Upper lobe of left lung (tissue), 6 donors: ENCODE measurements at regions not wholly inside any gene's neighbourhood (a gene's known extent, or its start where the extent isn't known, plus 50 kb on each side); places are given as distances from the start of the nearest gene placed in this dataset.

Source experiments
- ATAC-seq, 2 donors: fragments of 200-7000 bp; cut with Tn5 transposase; one replicate each; pipeline ENCODE4 v1.9.1; 2022; ENCODE audit warnings: mild to moderate bottlenecking in 2 of 2, moderate library complexity in 2 of 2; ENCODE audit not compliant: low FRiP score in 2 of 2
- DNase-seq, 2 donors: peaks; one replicate each; pipeline ENCODE4 v3.0.0-alpha.2; 2019 to 2020
- H3K27ac ChIP-seq, 4 donors: fragments of 200-600 bp; sonication (generic); one replicate each; pipeline ENCODE4 v1.5.1; 2016 to 2019
- H3K27me3 ChIP-seq, 4 donors: fragments of 200-600 bp; sonication (generic); one replicate each; pipeline ENCODE4 v1.5.1; 2017 to 2019
- H3K36me3 ChIP-seq, 4 donors: fragments of 200-600 bp; sonication (generic); one replicate each; pipeline ENCODE4 v1.5.1; 2016 to 2019
- H3K4me1 ChIP-seq, 4 donors: fragments of 200-600 bp; sonication (generic); one replicate each; pipeline ENCODE4 v1.5.1; 2018 to 2019
- H3K4me3 ChIP-seq, 4 donors: fragments of 200-600 bp; sonication (generic); one replicate each; pipeline ENCODE4 v1.5.1; 2017 to 2019; ENCODE audit warnings: mild to moderate bottlenecking in 2 of 4, moderate library complexity in 1 of 4
- H3K9me3 ChIP-seq, 4 donors: fragments of 200-600 bp; sonication (generic); one replicate each; pipeline ENCODE4 v1.5.1; 2018 to 2019
- EP300 ChIP-seq, 4 donors: sonication (generic); formaldehyde crosslinking; IDR thresholded peaks; one replicate each; pipeline ENCODE4 v1.5.1; 2017; ENCODE audit warnings: antibody characterized with exemption in 4 of 4, control low read depth in 2 of 4
- POLR2A ChIP-seq, 4 donors: fragments of 450-650 bp; IDR thresholded peaks; one replicate each; pipeline ENCODE4 v1.5.1; 2016 to 2017; ENCODE audit warnings: antibody characterized with exemption in 4 of 4, mild to moderate bottlenecking in 2 of 4
- POLR2AphosphoS5 ChIP-seq, 2 donors: sonication (generic); formaldehyde crosslinking; IDR thresholded peaks; one replicate each; pipeline ENCODE4 v1.5.1; 2017; ENCODE audit warnings: antibody characterized with exemption in 2 of 2
- WGBS, 2 donors: methylation state at CpG; one replicate each; pipeline ENCODE4 v1.1.5; 2017 to 2018; 5-methylcytosine and 5-hydroxymethylcytosine counted together
- TF ChIP-seq, protein P1 (sequence below), 6 experiments: fragments of 450-650 bp in 4 of 6; fragments of 200-600 bp in 2 of 6; sonication (generic) in 2 of 6; IDR thresholded peaks; one replicate each; pipeline ENCODE4 v1.5.1; 2016 to 2019; ENCODE audit warnings: antibody characterized with exemption in 6 of 6
- donor health status: DM: no; HTN: no; CAD: no; lungs with moderate emphysema.
- donor health status: DM: no; HTN: yes; CAD: no; lungs with severe emphysema.

GRCh38 chr20:53824779-53825178 is 231.1 kb upstream of the ZNF217 start:
- Histone ChIP-seq H3K9me3 (no peaks in the 10 kb centered on the region), H3K4me1 (peaks cover 17 to 23% (median 19%) of the 10 kb centered on the region in 4 donors), H3K36me3 (no peaks in the 10 kb centered on the region), H3K27me3 (no peaks in the 10 kb centered on the region), H3K27ac (no peak overlapping the region), H3K4me3 (no peak overlapping the region)
- DNase-seq, result no peak
- ATAC-seq, result no peak
- WGBS, 2 donors, result 72 to 82% methylated on average over 4 of the region's 4 CpGs
- TF ChIP-seq, protein P1, sequence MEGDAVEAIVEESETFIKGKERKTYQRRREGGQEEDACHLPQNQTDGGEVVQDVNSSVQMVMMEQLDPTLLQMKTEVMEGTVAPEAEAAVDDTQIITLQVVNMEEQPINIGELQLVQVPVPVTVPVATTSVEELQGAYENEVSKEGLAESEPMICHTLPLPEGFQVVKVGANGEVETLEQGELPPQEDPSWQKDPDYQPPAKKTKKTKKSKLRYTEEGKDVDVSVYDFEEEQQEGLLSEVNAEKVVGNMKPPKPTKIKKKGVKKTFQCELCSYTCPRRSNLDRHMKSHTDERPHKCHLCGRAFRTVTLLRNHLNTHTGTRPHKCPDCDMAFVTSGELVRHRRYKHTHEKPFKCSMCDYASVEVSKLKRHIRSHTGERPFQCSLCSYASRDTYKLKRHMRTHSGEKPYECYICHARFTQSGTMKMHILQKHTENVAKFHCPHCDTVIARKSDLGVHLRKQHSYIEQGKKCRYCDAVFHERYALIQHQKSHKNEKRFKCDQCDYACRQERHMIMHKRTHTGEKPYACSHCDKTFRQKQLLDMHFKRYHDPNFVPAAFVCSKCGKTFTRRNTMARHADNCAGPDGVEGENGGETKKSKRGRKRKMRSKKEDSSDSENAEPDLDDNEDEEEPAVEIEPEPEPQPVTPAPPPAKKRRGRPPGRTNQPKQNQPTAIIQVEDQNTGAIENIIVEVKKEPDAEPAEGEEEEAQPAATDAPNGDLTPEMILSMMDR (IDR thresholded peaks at IDR 0.05), result no peak
- TF ChIP-seq POLR2A (IDR thresholded peaks at IDR 0.05), result no peak
- TF ChIP-seq POLR2AphosphoS5 (IDR thresholded peaks at IDR 0.05), result no peak
- TF ChIP-seq EP300 (IDR thresholded peaks at IDR 0.05), result no peak

DNA sequence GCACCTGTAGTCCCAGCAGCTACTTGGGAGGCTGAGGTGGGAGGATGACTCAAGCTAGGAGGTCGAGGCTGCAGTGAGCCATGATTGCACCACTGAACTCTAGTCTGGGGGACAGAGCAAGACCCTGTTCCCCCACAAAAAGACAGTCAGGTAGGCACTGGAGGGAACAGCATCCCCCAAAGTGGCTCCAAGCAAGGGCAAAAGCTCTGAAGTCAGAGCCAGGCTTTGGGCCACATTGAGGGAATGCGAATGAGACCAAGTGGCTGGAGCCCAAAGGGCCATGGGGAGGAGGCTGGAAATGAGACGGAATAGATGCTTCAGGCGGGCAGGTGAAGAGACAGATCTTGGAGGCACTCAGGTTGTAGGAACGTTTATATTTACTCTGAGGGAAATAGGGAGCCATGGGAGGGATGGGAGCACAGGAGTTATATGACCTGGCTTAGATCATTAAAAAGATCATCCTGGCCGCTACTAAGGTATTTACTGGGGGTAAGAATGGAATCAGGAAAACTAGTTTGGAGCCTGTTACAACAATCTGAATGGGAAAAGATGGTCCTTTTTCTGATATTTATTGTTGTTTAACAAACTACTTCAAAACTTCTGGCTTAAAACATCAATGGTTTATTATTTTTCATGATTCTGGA is 229.6 kb upstream of the ZNF217 start:
- no peak for TF ChIP-seq POLR2A (IDR thresholded peaks at IDR 0.05)
- no peak for TF ChIP-seq EP300 (IDR thresholded peaks at IDR 0.05)
- TF ChIP-seq POLR2AphosphoS5 (IDR thresholded peaks at IDR 0.05), result no peak
- TF ChIP-seq, protein P1 (IDR thresholded peaks at IDR 0.05), result no peak
- Histone ChIP-seq H3K27me3 (no peaks in the 10 kb centered on the region), H3K4me3 (no peak overlapping the region), H3K9me3 (no peaks in the 10 kb centered on the region), H3K27ac (no peak overlapping the region), H3K36me3 (no peaks in the 10 kb centered on the region), H3K4me1 (peaks cover 7 to 10% (median 8%) of the 10 kb centered on the region in 4 donors)
- no peak for ATAC-seq
- DNase-seq, result no peak
- 80 to 97% methylated on average over 5 to 6 of the region's 6 CpGs for WGBS, 2 donors

- Histone ChIP-seq H3K27ac (no peak overlapping the region), H3K36me3 (no peaks in the 10 kb centered on the region), H3K4me1 (peaks cover 4 to 6% (median 5%) of the 10 kb centered on the region in 4 donors), H3K4me3 (no peak overlapping the region), H3K27me3 (no peaks in the 10 kb centered on the region), H3K9me3 (no peaks in the 10 kb centered on the region)
- ATAC-seq, result no peak
- 97 to 98% methylated on average over 5 of the region's 5 CpGs for WGBS, 2 donors
- no peak for DNase-seq
- TF ChIP-seq POLR2A (IDR thresholded peaks at IDR 0.05) (no peak), POLR2AphosphoS5 (IDR thresholded peaks at IDR 0.05) (no peak), EP300 (IDR thresholded peaks at IDR 0.05) (no peak)
- TF ChIP-seq, protein P1 (IDR thresholded peaks at IDR 0.05), result no peak
Observed at GRCh38 chr20:53822534-53822933, 228.9 kb upstream of the ZNF217 start.

GRCh38 chr20:53819973-53820451 is 226.4 kb upstream of the ZNF217 start:
- Histone ChIP-seq H3K4me3 (no peak overlapping the region), H3K36me3 (no peaks in the 10 kb centered on the region), H3K27ac (no peak overlapping the region), H3K9me3 (no peaks in the 10 kb centered on the region), H3K27me3 (no peaks in the 10 kb centered on the region), H3K4me1 (no peaks in the 10 kb centered on the region)
- no peak for TF ChIP-seq POLR2AphosphoS5 (IDR thresholded peaks at IDR 0.05)
- TF ChIP-seq, protein P1 (IDR thresholded peaks at IDR 0.05), result no peak
- TF ChIP-seq EP300 (IDR thresholded peaks at IDR 0.05), result no peak
- no peak for TF ChIP-seq POLR2A (IDR thresholded peaks at IDR 0.05)
- DNase-seq (no peak), ATAC-seq (no peak)
- 92 to 93% methylated on average over 3 to 7 of the region's 7 CpGs for WGBS, 2 donors
